H1 (cell line): ENCODE measurements at regions not wholly inside any gene's neighbourhood (a gene's known extent, or its start where the extent isn't known, plus 50 kb on each side); places are given as distances from the start of the nearest gene placed in this dataset.

ENCODE experiments used
- CTCF ChIA-PET: fragments of 300-600 bp; sonication (Branson Sonifier 250); formaldehyde crosslinking; loops from one replicate; lab custom pipeline; 2021; ENCODE audit not compliant: partially characterized antibody; lab: Charles Lee
- POLR2A ChIA-PET: fragments of 300-600 bp; sonication (Branson Sonifier 250); formaldehyde crosslinking; loops from one replicate; lab custom pipeline; 2021; ENCODE audit warnings: inconsistent platforms; ENCODE audit not compliant: partially characterized antibody; lab: Charles Lee
- DNase-seq, 2 experiments: peaks; one replicate each; pipeline versions ENCODE4 v3.0.0 to v3.0.0-alpha.2; 2010 to 2022; ENCODE audit warnings: low spot score in 2 of 2, low read depth in 1 of 2, mixed read lengths in 1 of 2
- FAIRE-seq: peaks from 2 replicates; lab custom pipeline; 2011; peaks lifted over from hg19 to GRCh38; lab: Jason Lieb, UNC
- H2AFZ ChIP-seq: 2 replicates; pipeline ENCODE4 v1.8.1; 2012; ENCODE audit warnings: low read length, inconsistent platforms
- H2AK5ac ChIP-seq: 2 replicates; pipeline ENCODE4 v1.6.1; 2013; ENCODE audit warnings: low read depth, low read length
- H2BK120ac ChIP-seq: replicated peaks from 2 replicates; pipeline ENCODE3; 2013; ENCODE audit warnings: low read depth, low read length, inconsistent platforms
- H2BK12ac ChIP-seq: 2 replicates; pipeline ENCODE4 v1.6.1; 2013; ENCODE audit warnings: low read depth, low read length
- H2BK15ac ChIP-seq: 2 replicates; pipeline ENCODE4 v1.6.1; 2013; ENCODE audit warnings: low read length
- H2BK20ac ChIP-seq: 2 replicates; pipeline ENCODE4 v1.6.1; 2013; ENCODE audit warnings: low read length
- H2BK5ac ChIP-seq: 2 replicates; pipeline ENCODE4 v1.6.1; 2013; ENCODE audit warnings: low read depth, low read length
- H3K14ac ChIP-seq: 2 replicates; pipeline ENCODE4 v1.6.1; 2013; ENCODE audit warnings: inconsistent platforms; ENCODE audit not compliant: insufficient read length
- H3K18ac ChIP-seq: 2 replicates; pipeline ENCODE4 v1.6.1; 2013; ENCODE audit warnings: low read length; ENCODE audit errors: extremely low read depth
- H3K23ac ChIP-seq: 2 replicates; pipeline ENCODE4 v1.6.1; 2013; ENCODE audit warnings: inconsistent platforms; ENCODE audit not compliant: insufficient read length
- H3K23me2 ChIP-seq: 2 replicates; pipeline ENCODE4 v1.6.1; 2013; ENCODE audit warnings: low read depth, low read length
- H3K27ac ChIP-seq: 2 replicates; pipeline ENCODE4 v1.6.1; 2011; ENCODE audit warnings: low read depth, low read length, inconsistent platforms
- H3K27me3 ChIP-seq, 4 experiments: replicated peaks in 1 of 4; 1 replicate in 1 of 4; 2 replicates in 3 of 4; pipeline versions ENCODE4 v1.6.1 to v1.8.1; 2011 to 2013; ENCODE audit warnings: low read length in 3 of 4, mild to moderate bottlenecking in 3 of 4, inconsistent platforms in 2 of 4, mixed read lengths in 2 of 4, moderate library complexity in 1 of 4; ENCODE audit not compliant: control insufficient read depth in 3 of 4, insufficient read depth in 3 of 4; ENCODE audit errors: extremely low read depth in 1 of 4
- H3K36me3 ChIP-seq, 4 experiments: 2 replicates each; pipeline versions ENCODE4 v1.6.1 to v1.8.1; 2011 to 2013; ENCODE audit warnings: mild to moderate bottlenecking in 4 of 4, low read length in 3 of 4, moderate library complexity in 2 of 4, control low read depth in 1 of 4, inconsistent platforms in 1 of 4; ENCODE audit not compliant: insufficient read depth in 4 of 4, control insufficient read depth in 2 of 4
- H3K4ac ChIP-seq: replicated peaks from 2 replicates; pipeline ENCODE3; 2013; ENCODE audit warnings: low read length, low read depth, mixed read lengths, inconsistent platforms; ENCODE audit not compliant: insufficient read length
- H3K4me1 ChIP-seq, 4 experiments: replicated peaks in 1 of 4; 1 replicate in 1 of 4; 2 replicates in 3 of 4; pipeline versions ENCODE4 v1.6.1 to v1.8.1; 2011 to 2013; ENCODE audit warnings: low read length in 3 of 4, inconsistent platforms in 2 of 4, mixed read lengths in 1 of 4; ENCODE audit not compliant: insufficient read depth in 4 of 4, control insufficient read depth in 3 of 4
- H3K4me2 ChIP-seq, 2 experiments: 2 replicates each; pipeline versions ENCODE4 v1.6.1 to v1.8.1; 2011 to 2013; ENCODE audit warnings: low read depth in 2 of 2, low read length in 2 of 2, control low read depth in 1 of 2, inconsistent platforms in 1 of 2, mild to moderate bottlenecking in 1 of 2; ENCODE audit not compliant: insufficient read depth in 1 of 2
- H3K4me3 ChIP-seq, 4 experiments: fragments of 200-600, 300-600 bp in 1 of 4; sonication (generic), shearing (Covaris generic), sonication (Bioruptor Twin) in 1 of 4; 2 replicates each; pipeline versions ENCODE4 v1.5.1 to v1.8.1; 2011 to 2016; ENCODE audit warnings: low read length in 4 of 4, low read depth in 3 of 4, control low read depth in 2 of 4, inconsistent platforms in 2 of 4, mild to moderate bottlenecking in 2 of 4, mixed read lengths in 1 of 4, moderate library complexity in 1 of 4; ENCODE audit not compliant: insufficient read depth in 2 of 4; ENCODE audit errors: extremely low read depth in 1 of 4
- H3K56ac ChIP-seq: replicated peaks from 2 replicates; pipeline ENCODE3; 2013; ENCODE audit warnings: low read depth, mild to moderate bottlenecking, mixed read lengths, low read length, inconsistent platforms; ENCODE audit not compliant: insufficient read length
- H3K79me1 ChIP-seq: 2 replicates; pipeline ENCODE4 v1.6.1; 2013; ENCODE audit warnings: low read depth, low read length, control low read depth
- H3K79me2 ChIP-seq, 2 experiments: 2 replicates each; pipeline versions ENCODE4 v1.6.1 to v1.8.1; 2012 to 2013; ENCODE audit warnings: low read length in 2 of 2, mild to moderate bottlenecking in 2 of 2, inconsistent platforms in 1 of 2; ENCODE audit not compliant: insufficient read depth in 2 of 2, control insufficient read depth in 1 of 2
- H3K9ac ChIP-seq, 4 experiments: replicated peaks in 1 of 4; 1 replicate in 1 of 4; 2 replicates in 3 of 4; pipeline versions ENCODE4 v1.6.1 to v1.8.1; 2011 to 2013; ENCODE audit warnings: low read depth in 3 of 4, low read length in 3 of 4, control low read depth in 2 of 4, mild to moderate bottlenecking in 2 of 4, moderate library complexity in 2 of 4, inconsistent platforms in 1 of 4; ENCODE audit errors: extremely low read depth in 1 of 4
- H3K9me3 ChIP-seq, 2 experiments: 2 replicates each; pipeline versions ENCODE4 v1.6.1 to v1.8.1; 2012 to 2013; ENCODE audit warnings: mild to moderate bottlenecking in 2 of 2, moderate library complexity in 2 of 2, control low read depth in 1 of 2, inconsistent platforms in 1 of 2, low read depth in 1 of 2, low read length in 1 of 2, mixed read lengths in 1 of 2; ENCODE audit not compliant: insufficient read depth in 2 of 2
- H4K20me1 ChIP-seq, 2 experiments: replicated peaks in 1 of 2; 2 replicates each; pipeline versions ENCODE3 to v1.8.1; 2011 to 2013; ENCODE audit warnings: inconsistent platforms in 2 of 2, low read length in 2 of 2, mild to moderate bottlenecking in 1 of 2; ENCODE audit not compliant: insufficient read depth in 2 of 2, control insufficient read depth in 1 of 2
- H4K5ac ChIP-seq: 2 replicates; pipeline ENCODE4 v1.6.1; 2013; ENCODE audit warnings: low read length, low read depth, mixed read lengths, inconsistent platforms; ENCODE audit not compliant: insufficient read length
- H4K8ac ChIP-seq: 2 replicates; pipeline ENCODE4 v1.8.0; 2013; ENCODE audit warnings: mild to moderate bottlenecking, moderate library complexity, low read length, inconsistent platforms; ENCODE audit not compliant: insufficient read depth; ENCODE audit errors: extremely low read depth
- H4K91ac ChIP-seq: replicated peaks from 2 replicates; pipeline ENCODE3; 2013; ENCODE audit warnings: low read length, mixed read lengths, inconsistent platforms; ENCODE audit not compliant: insufficient read length
- CHD7 ChIP-seq: fragments of 300-600 bp; sonication (generic); IDR thresholded peaks from 2 replicates; pipeline ENCODE4 v1.7.1; 2012; ENCODE audit warnings: low read length, moderate library complexity, mild to moderate bottlenecking, inconsistent platforms; ENCODE audit not compliant: insufficient replicate concordance
- WGBS, 2 experiments: shearing (Covaris generic) in 1 of 2; methylation state at CpG; one replicate each; pipeline versions ENCODE4 v1.1.6 to v1.1.7; 2013 to 2015; ENCODE audit warnings: low lambda C conversion rate in 2 of 2, mixed read lengths in 2 of 2, inconsistent platforms in 1 of 2, low coverage in 1 of 2, missing lambda C conversion rate in 1 of 2; ENCODE audit not compliant: insufficient replicate concordance in 2 of 2, insufficient coverage in 1 of 2, insufficient read length in 1 of 2; ENCODE audit errors: extremely low coverage in 1 of 2, missing lambda C conversion rate in 1 of 2; 5-methylcytosine and 5-hydroxymethylcytosine counted together

GRCh38 chr12:86456241-86456640 lies 200.1 kb upstream of the MGAT4C start:
- Histone ChIP-seq H4K91ac (no peak overlapping the region), H2AFZ (no peak overlapping the region), H3K4me2 (no peak overlapping the region), H2BK120ac (no peak overlapping the region), H3K4ac (no peak overlapping the region), H3K56ac (no peak overlapping the region), H3K79me1 (no peaks in the 10 kb centered on the region), H4K8ac (no peak overlapping the region), H4K20me1 (no peaks in the 10 kb centered on the region), H3K27ac (no peak overlapping the region), H2BK12ac (no peak overlapping the region), H3K4me3 (no peak overlapping the region), H3K9ac (no peak overlapping the region), H3K4me1 (peaks cover 0 to 3% (median 0%) of the 10 kb centered on the region in 4 experiments; a peak in 2 of 7 replicates), H4K5ac (no peak overlapping the region), H2BK20ac (no peak overlapping the region), H3K18ac (no peak overlapping the region), H3K9me3 (no peaks in the 10 kb centered on the region), H3K14ac (no peak overlapping the region), H2BK5ac (no peak overlapping the region), H3K36me3 (no peaks in the 10 kb centered on the region), H3K79me2 (no peaks in the 10 kb centered on the region), H2BK15ac (no peak overlapping the region), H3K27me3 (no peaks in the 10 kb centered on the region), H3K23me2 (no peaks in the 10 kb centered on the region), H3K23ac (no peak overlapping the region), H2AK5ac (no peak overlapping the region)
- CTCF ChIA-PET, result interaction anchor here (1.0 kb wide), 1 partner anchor 12 kb away, joined by 4 read pairs; no protein-coding TSS in a partner anchor
- FAIRE-seq (no peak), DNase-seq (no peak)
- 90% methylated on average over 3 of the region's 3 CpGs; no CpG with 5 or more reads in 1 of the 2 experiments for WGBS, 2 experiments
- POLR2A ChIA-PET, result no interaction called here
- TF ChIP-seq CHD7, result no peak
